ENCODE measurements at regions not wholly inside any gene's neighbourhood (a gene's known extent, or its start where the extent isn't known, plus 50 kb on each side); places are given as distances from the start of the nearest gene placed in this dataset.

- no peak overlapping the region for H3K23ac ChIP-seq (ENCODE audit: low read depth, low read length)
- dilution Hi-C loops (cut with HindIII; ENCODE audit: low sequenced_read_pairs, unreplicated experiment): no loop called here
- no peak overlapping the region for H3K9ac ChIP-seq (ENCODE audit: low read depth, low read length)
- no peak for ATAC-seq (ENCODE audit: low read depth)
- H2BK120ac ChIP-seq (ENCODE audit: low read depth, low read length): no peak overlapping the region
- peaks cover 15% of the 10 kb centered on the region for H3K27me3 ChIP-seq (ENCODE audit: control insufficient read depth, insufficient read depth, low read length)
- CTCF ChIA-PET: no interaction called here
- POLR2A ChIA-PET (ENCODE audit: unreplicated experiment): no interaction called here
- in situ Hi-C loops (cut with MboI; ENCODE audit: low sequenced_read_pairs): loop anchor here (25.0 kb wide), 1 partner anchor 487 kb away; no protein-coding TSS in a partner anchor
- no peak overlapping the region for H3K4ac ChIP-seq (ENCODE audit: low read depth, low read length)
- no peak for TF ChIP-seq USF2 (IDR thresholded peaks at IDR 0.05; ENCODE audit: low read depth, low read length)
- TF ChIP-seq MAFK (IDR thresholded peaks at IDR 0.05; ENCODE audit: low read depth, low read length): no peak
- no peak for TF ChIP-seq MAZ (IDR thresholded peaks at IDR 0.05; ENCODE audit: borderline replicate concordance, low read depth, low read length)
- no peak for TF ChIP-seq SMC3 (IDR thresholded peaks at IDR 0.05; ENCODE audit: low read depth, low read length)
- no peak for TF ChIP-seq RFX5 (IDR thresholded peaks at IDR 0.05; ENCODE audit: low read depth, low read length)
- TF ChIP-seq NFE2L2 (IDR thresholded peaks at IDR 0.05; ENCODE audit: low read depth, low read length): no peak
- TF ChIP-seq CHD1 (IDR thresholded peaks at IDR 0.05; ENCODE audit: low read depth, low read length): no peak
- TF ChIP-seq CTCF (conservative IDR thresholded peaks at IDR 0.05; ENCODE audit: low read depth, low read length): no peak
- TF ChIP-seq RCOR1 (IDR thresholded peaks at IDR 0.05; ENCODE audit: insufficient replicate concordance, low read length): no peak
- TF ChIP-seq FOS (IDR thresholded peaks at IDR 0.05; ENCODE audit: low read depth, low read length): no peak
- no peak for TF ChIP-seq CEBPB (IDR thresholded peaks at IDR 0.05; ENCODE audit: low read depth, low read length)
- no peak for TF ChIP-seq POLR2A (IDR thresholded peaks at IDR 0.05; ENCODE audit: low read depth, low read length)
- TF ChIP-seq RAD21 (IDR thresholded peaks at IDR 0.05; ENCODE audit: low read length): no peak
- TF ChIP-seq, protein P1, sequence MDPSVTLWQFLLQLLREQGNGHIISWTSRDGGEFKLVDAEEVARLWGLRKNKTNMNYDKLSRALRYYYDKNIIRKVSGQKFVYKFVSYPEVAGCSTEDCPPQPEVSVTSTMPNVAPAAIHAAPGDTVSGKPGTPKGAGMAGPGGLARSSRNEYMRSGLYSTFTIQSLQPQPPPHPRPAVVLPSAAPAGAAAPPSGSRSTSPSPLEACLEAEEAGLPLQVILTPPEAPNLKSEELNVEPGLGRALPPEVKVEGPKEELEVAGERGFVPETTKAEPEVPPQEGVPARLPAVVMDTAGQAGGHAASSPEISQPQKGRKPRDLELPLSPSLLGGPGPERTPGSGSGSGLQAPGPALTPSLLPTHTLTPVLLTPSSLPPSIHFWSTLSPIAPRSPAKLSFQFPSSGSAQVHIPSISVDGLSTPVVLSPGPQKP (IDR thresholded peaks at IDR 0.05; ENCODE audit: borderline replicate concordance, low read depth, low read length): no peak
- no peak for TF ChIP-seq MXI1 (IDR thresholded peaks at IDR 0.05; ENCODE audit: borderline replicate concordance, low read depth, low read length)
- TF ChIP-seq BHLHE40 (IDR thresholded peaks at IDR 0.05; ENCODE audit: low read depth, low read length): no peak
- no peak overlapping the region for H4K5ac ChIP-seq (ENCODE audit: low read depth, low read length)
- H2BK20ac ChIP-seq (ENCODE audit: low read depth, low read length): no peak overlapping the region
- H3K4me1 ChIP-seq (ENCODE audit: control insufficient read depth, insufficient read depth, low read length): peaks cover 2% of the 10 kb centered on the region; the same call in 1 of the 2 replicates
- H3K36me3 ChIP-seq (ENCODE audit: control insufficient read depth, insufficient read depth, low read length): no peaks in the 10 kb centered on the region
- no peak overlapping the region for H2AFZ ChIP-seq (replicated peaks; ENCODE audit: low read length, poor library complexity)
- 62% methylated on average over 2 of the region's 4 CpGs; no CpG with 5 or more reads in 1 of the 2 experiments for WGBS, 2 experiments (ENCODE audit: extremely low coverage in 2 of 2, insufficient read length in 1 of 2)
- DNase-seq: no peak
- BruUV-seq (replicated peaks): no TSS peak
- H3K9me1 ChIP-seq (ENCODE audit: insufficient read depth, low read length): no peaks in the 10 kb centered on the region
- no peak overlapping the region for H3K14ac ChIP-seq (replicated peaks; ENCODE audit: low read depth, low read length)
- H2BK5ac ChIP-seq (ENCODE audit: low read depth, low read length, poor library complexity, severe bottlenecking): no peak overlapping the region
- H3K18ac ChIP-seq (ENCODE audit: low read depth, low read length): no peak overlapping the region
- no peak overlapping the region for H2BK15ac ChIP-seq (ENCODE audit: low read depth, low read length)
- H3K56ac ChIP-seq (ENCODE audit: extremely low read depth, insufficient read depth, low read length): no peak overlapping the region
- no peak overlapping the region for H3K27ac ChIP-seq (ENCODE audit: insufficient read depth, low read length)
- no peak overlapping the region for H3K4me3 ChIP-seq (ENCODE audit: insufficient read depth, low read depth, low read length)
- intact Hi-C loops (cut with micrococcal nuclease): loop anchor here (5.0 kb wide), 1 partner anchor 208 kb away; the partner anchor contains the start of gene PTCH1
- H4K20me1 ChIP-seq (ENCODE audit: insufficient read depth, low read length): no peaks in the 10 kb centered on the region
- H2AK5ac ChIP-seq (ENCODE audit: low read depth, low read length): no peak overlapping the region
- H3K4me2 ChIP-seq (ENCODE audit: low read depth, low read length): no peak overlapping the region
- peaks cover 3% of the 10 kb centered on the region for H3K9me3 ChIP-seq (ENCODE audit: control insufficient read depth, insufficient read depth, low read length)
- no peak overlapping the region for H4K91ac ChIP-seq (ENCODE audit: insufficient read depth, low read depth, low read length)
- H3K79me1 ChIP-seq (ENCODE audit: low read depth in 1 of 2, low read length in 2 of 2): no peaks in the 10 kb centered on the region
- no peak overlapping the region for H4K8ac ChIP-seq (ENCODE audit: low read depth in 2 of 2, low read length in 2 of 2)
- no peak overlapping the region for H2AK9ac ChIP-seq (replicated peaks; ENCODE audit: low read depth, low read length, poor library complexity)
Observed at GRCh38 chr9:95725045-95725444, 150.4 kb upstream of the ERCC6L2 start.
